HEK293T (cell line): ENCODE measurements at regions not wholly inside any gene's neighbourhood (a gene's known extent, or its start where the extent isn't known, plus 50 kb on each side); places are given as distances from the start of the nearest gene placed in this dataset.

Source experiments
- ARNT ChIP-seq: fragments of 450-650 bp; IDR thresholded peaks from 2 replicates; pipeline ENCODE4 v1.6.1; 2017; ENCODE audit warnings: mild to moderate bottlenecking
- CTBP1 ChIP-seq: fragments of 450-650 bp; IDR thresholded peaks from 2 replicates; pipeline ENCODE4 v1.6.1; 2016; ENCODE audit warnings: borderline replicate concordance
- ZNF384 ChIP-seq: fragments of 450-650 bp; IDR thresholded peaks from 2 replicates; pipeline ENCODE4 v1.6.1; 2016
- TF ChIP-seq, protein P1 (sequence below): fragments of 450-650 bp; IDR thresholded peaks from 2 replicates; pipeline ENCODE4 v1.6.1; 2016

GRCh38 chr10:89924261-89924660 lies 222.9 kb downstream of the KIF20B start:
- no peak for TF ChIP-seq ARNT
- TF ChIP-seq, protein P1, sequence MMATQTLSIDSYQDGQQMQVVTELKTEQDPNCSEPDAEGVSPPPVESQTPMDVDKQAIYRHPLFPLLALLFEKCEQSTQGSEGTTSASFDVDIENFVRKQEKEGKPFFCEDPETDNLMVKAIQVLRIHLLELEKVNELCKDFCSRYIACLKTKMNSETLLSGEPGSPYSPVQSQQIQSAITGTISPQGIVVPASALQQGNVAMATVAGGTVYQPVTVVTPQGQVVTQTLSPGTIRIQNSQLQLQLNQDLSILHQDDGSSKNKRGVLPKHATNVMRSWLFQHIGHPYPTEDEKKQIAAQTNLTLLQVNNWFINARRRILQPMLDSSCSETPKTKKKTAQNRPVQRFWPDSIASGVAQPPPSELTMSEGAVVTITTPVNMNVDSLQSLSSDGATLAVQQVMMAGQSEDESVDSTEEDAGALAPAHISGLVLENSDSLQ, result no peak
- TF ChIP-seq ZNF384, result no peak
- no peak for TF ChIP-seq CTBP1
